HPDE6-E6E7 (cell line): ENCODE measurements at regions not wholly inside any gene's neighbourhood (a gene's known extent, or its start where the extent isn't known, plus 50 kb on each side); places are given as distances from the start of the nearest gene placed in this dataset.

Source experiments
- DNase-seq: peaks from one replicate; pipeline ENCODE4 v3.0.0; 2011; ENCODE audit warnings: missing footprints; ENCODE audit errors: extremely low spot score

DNA sequence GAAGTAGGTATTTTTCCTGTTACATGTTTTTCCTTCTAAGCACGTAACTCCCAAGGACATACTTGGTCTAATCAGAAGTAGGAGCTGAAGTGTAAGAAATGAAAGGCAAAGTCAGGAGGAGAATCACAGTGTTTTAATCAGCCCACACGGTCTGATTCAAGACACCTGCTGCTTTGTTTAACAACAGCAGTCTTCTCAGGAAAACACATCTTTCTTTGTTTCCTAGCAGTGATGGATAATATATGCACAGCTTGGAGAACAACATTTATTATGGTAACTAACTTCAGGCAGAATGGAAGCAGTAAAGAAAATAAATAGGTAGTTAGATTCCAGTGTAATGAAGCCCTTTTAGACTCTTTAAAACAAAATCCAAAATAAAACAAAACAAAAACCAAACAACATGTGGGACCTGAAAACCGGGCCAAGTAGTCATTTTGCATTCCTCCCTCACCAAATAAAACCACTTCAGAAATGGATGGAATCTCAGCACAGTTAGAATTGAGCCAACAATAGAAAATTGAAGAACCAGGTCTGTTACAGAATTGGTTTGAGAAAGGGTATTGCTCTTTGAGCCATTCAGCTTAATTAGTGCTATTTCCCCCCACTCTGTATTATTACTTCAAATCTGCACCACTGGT is 61.1 kb upstream of the UGP2 start:
- DNase-seq, result no peak

DNA sequence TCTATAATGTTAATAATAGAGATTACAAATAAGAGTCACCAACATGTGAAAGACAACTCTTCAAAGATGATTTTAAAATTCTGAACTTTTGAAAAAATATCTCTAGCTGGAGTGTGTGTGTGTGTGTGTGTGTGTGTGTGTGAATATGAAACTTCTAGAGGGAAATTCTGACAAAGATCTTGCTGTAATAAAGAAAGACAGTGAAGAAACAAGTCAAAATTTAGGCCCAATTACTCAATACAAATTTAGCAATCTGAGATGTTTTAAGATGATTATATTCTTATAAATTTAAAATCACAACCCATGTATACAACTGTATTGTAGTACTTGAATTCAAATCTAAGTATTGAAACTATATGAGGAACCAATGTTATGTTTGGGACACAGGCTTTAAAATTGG is 57.2 kb upstream of the UGP2 start:
- no peak for DNase-seq

DNA sequence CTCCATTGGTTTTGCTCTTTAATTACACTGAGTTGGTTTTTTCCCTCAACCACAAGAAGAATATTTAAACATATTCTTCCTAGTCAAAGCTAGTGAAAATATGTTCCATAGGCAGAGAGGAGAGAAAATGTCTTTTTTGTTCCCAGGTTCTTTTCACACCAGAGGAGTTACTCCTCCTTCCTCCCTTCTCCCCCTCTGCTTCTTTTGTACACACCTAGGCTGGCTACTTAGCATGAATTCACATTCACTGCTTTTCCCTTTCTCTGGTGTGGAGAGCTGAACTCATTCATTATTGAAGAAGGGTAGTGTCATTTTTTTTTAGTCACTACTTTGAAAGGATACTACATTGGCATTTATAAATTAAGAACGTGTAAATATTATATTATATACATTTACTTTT is 56.6 kb upstream of the UGP2 start:
- no peak for DNase-seq

DNA sequence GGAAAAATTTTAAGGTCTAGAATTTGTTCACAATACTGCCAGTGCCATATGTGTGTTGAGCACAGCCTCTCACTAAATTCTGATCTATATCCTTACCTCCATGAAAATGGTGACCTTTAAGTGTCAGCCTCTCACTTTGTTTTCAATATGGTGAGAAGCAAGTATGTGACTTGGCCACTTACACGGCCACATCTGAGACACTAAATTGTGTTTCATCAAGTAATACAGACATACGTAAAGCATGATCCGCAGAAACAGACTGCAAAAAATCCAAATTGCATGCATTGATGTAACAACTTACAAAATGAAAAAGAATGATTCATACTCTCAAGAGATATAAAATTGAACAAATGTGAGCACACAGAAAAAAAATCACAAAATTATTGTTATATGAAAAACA is 55.2 kb upstream of the UGP2 start:
- DNase-seq, result no peak

DNA sequence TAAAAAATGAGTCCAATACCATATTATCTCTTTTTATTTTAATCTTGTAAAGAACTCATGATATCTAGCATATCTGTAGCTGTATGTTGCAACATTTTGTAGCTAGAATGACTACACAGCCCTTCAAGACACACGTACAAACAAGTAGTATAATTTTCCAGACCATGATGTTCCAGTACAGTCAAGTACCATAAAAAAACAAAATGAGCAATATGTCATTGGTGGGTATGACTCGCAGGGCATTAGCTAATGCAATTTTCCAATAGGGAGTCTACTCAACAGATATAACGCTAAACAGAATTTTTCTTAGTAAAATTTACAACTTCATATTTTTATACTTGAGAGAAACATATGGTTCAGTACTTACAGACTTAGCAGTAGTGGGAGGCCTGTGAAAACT is 53.6 kb upstream of the UGP2 start:
- no peak for DNase-seq

DNA sequence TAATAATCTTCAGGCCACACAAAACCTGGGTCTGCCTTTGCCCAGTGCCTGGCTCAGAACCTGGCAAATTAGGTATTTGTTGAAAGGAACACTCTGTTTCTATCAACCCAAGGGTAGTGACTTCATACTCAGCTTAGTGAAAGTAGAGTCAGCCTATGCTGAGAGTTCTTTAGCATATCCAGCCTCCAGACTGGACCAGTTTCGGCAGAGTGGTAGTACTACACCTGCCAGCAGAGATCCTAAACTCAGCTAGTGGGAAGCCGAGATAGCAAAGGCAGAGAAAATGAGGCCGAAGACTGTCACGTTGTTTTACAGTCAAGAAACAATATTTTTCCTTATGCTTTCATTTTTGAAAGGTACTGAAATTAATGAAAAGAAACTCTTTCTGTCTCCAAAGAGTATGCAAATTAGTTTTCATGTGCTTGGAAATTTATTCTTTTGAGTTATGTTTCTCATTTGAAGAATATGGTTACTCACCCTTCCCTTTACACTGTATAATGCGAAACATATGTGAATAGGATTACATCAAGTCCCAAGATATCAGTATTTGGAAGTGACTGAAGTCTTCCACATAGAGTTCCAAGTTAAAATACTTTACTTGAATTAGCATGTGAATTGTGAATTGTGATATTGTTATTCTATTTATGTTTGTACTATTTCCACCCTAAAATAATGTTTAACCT is 52.2 kb upstream of the UGP2 start:
- no peak for DNase-seq

DNA sequence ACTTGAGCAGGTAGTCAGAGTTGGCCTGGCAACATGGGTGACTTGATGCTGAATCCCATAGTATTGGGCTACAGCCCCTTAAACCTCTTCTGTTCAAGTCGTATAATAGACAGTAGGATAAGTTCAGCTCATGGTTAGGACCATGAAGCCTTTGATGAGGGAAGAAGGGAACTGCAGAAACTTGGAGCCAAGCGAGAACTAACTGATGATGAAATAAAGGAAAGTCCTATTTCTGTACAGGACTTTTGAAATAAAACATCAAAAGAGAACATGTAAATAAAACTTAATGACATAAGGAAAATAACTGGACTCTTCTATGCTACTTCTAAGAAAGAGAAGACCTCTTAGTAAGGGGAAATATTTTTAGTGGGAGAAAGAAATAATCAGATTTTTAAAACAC is 51.2 kb upstream of the UGP2 start:
- no peak for DNase-seq

DNA sequence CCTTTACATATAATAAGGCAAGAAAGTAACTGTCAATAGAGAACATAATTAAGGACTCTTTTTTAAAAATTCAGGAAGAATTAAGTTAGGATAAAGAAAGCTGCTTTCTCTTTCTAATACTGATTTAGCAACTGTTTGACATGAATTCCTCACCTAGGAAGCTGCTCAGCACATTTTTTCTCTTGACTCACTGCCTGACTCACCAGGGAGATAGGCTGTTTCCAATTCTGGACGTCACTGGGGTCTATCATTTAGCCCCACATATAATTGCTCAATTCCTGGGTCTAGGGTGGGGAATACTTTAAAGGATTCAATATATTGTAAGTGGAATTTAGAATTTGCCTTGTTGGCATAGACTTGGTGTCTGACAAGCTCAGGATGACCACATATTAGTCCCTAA is 50.8 kb upstream of the UGP2 start:
- DNase-seq, result peak; percentile 64

DNA sequence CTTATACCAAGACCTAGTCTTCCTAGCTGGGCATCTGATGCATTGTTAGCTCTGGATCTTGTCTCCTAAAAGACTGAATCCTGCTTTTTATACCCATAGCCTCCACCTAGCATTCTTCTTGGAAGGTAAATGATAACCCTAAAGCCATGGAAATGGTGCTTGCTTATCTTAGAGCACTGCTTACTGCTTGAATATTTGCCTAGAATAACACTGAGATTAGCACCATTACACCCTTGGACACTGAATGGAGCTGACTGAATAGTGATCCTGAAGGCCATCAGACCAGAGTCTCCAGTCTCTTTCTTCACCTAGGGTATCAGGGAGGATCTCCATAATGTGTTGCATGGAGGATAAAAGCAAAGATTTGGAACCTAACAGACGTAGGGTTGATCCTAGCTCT is 50.3 kb upstream of the UGP2 start:
- no peak for DNase-seq
